ENCODE measurements at regions not wholly inside any gene's neighbourhood (a gene's known extent, or its start where the extent isn't known, plus 50 kb on each side); places are given as distances from the start of the nearest gene placed in this dataset.

DNA sequence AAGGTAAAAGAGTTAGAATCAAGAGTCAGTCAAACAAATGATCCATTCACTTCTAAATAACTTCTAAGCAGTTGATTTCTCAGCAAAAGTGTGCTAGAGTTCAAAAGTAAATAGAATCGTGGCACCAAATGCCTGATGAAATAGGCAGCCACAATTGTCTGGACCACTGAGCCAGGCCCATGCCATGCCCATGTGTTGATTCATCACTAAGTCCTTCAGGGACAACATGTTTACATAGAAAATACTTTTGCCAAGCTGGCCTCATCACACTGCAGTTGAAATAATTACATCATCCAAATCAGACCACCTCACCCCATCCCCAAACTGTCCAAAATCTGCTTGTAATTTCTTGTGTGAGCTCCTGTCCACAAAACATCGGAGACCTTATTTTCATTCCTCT lies 216.3 kb downstream of the IGSF11 start:
- no peaks in the 10 kb centered on the region for H3K4me1 ChIP-seq (ENCODE audit: control insufficient read depth in 2 of 2, insufficient read depth in 1 of 2, low read depth in 1 of 2, low read length in 2 of 2)
- H2BK120ac ChIP-seq (ENCODE audit: low read depth, low read length), result no peak overlapping the region
- no peak overlapping the region for H3K14ac ChIP-seq (ENCODE audit: low read length)
- no CpG with 5 or more reads among the region's 2 CpGs for WGBS, 2 donors (ENCODE audit: extremely low coverage in 2 of 2, insufficient read length in 2 of 2, insufficient replicate concordance in 1 of 2)
- no peaks in the 10 kb centered on the region for H3K9me3 ChIP-seq (replicated peaks in 1 of 2; ENCODE audit: control insufficient read depth in 2 of 2, insufficient read depth in 1 of 2, low read depth in 1 of 2, low read length in 2 of 2)
- H3K18ac ChIP-seq (ENCODE audit: low read length), result no peak overlapping the region
- H3K4ac ChIP-seq (ENCODE audit: low read length), result no peak overlapping the region
- no peak overlapping the region for H2BK12ac ChIP-seq (ENCODE audit: low read length)
- no peaks in the 10 kb centered on the region for H3K27me3 ChIP-seq (ENCODE audit: control insufficient read depth in 3 of 3, insufficient read depth in 3 of 3, low read depth in 1 of 3, low read length in 3 of 3)
- H3K36me3 ChIP-seq (replicated peaks in 1 of 2; ENCODE audit: control insufficient read depth in 2 of 2, insufficient read depth in 2 of 2, low read length in 2 of 2), result no peaks in the 10 kb centered on the region
- no peak overlapping the region for H3K9ac ChIP-seq (ENCODE audit: low read depth, low read length, poor library complexity)
- H3K79me1 ChIP-seq (ENCODE audit: low read depth, low read length), result no peaks in the 10 kb centered on the region
- H4K91ac ChIP-seq (ENCODE audit: low read depth, low read length, poor library complexity), result no peak overlapping the region
- H2AFZ ChIP-seq (ENCODE audit: low read length), result no peak overlapping the region
- H2AK5ac ChIP-seq (ENCODE audit: low read depth, low read length), result no peak overlapping the region
- no peak overlapping the region for H3K27ac ChIP-seq (replicated peaks; ENCODE audit: low read length)
- no peak overlapping the region for H3K4me3 ChIP-seq (ENCODE audit: low read length in 2 of 2)
- H4K8ac ChIP-seq (ENCODE audit: low read depth, low read length), result no peak overlapping the region
- no peak overlapping the region for H2BK15ac ChIP-seq (ENCODE audit: low read length)
- no peak overlapping the region for H3K4me2 ChIP-seq (ENCODE audit: insufficient read depth, low read length, poor library complexity, severe bottlenecking)
- DNase-seq (ENCODE audit: low spot score), result no peak
- H3K23ac ChIP-seq (ENCODE audit: low read depth, low read length, poor library complexity), result no peak overlapping the region
- H2BK5ac ChIP-seq (ENCODE audit: low read length), result no peak overlapping the region

DNA sequence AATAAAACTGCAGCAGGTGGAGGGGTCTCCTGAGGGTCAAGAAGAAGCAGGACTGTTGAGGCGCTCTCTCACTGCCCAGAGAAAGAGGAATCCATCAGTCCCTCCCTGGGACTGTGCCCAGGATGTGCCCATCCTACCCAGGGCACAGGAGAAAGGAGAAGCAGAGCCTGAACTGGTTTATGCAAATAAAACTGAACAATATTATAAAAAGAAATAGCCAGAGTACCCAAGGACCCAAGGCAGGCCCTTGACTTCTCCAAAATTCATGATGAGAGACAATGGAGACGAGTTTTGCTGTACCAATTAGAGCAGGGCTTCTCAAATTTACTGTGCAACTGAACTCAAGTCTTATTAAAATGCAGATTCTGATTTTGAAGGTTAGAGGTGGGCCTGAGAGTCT lies 211.0 kb downstream of the IGSF11 start:
- Histone ChIP-seq H3K4me1 (ENCODE audit: control insufficient read depth in 2 of 2, insufficient read depth in 1 of 2, low read depth in 1 of 2, low read length in 2 of 2) (peaks cover 0 to 2% of the 10 kb centered on the region in 2 donors), H3K23ac (ENCODE audit: low read depth, low read length, poor library complexity) (no peak overlapping the region), H2BK120ac (ENCODE audit: low read depth, low read length) (no peak overlapping the region), H2BK12ac (ENCODE audit: low read length) (no peak overlapping the region), H3K9me3 (replicated peaks in 1 of 2; ENCODE audit: control insufficient read depth in 2 of 2, insufficient read depth in 1 of 2, low read depth in 1 of 2, low read length in 2 of 2) (no peaks in the 10 kb centered on the region), H4K8ac (ENCODE audit: low read depth, low read length) (no peak overlapping the region), H3K4ac (ENCODE audit: low read length) (no peak overlapping the region), H2BK15ac (ENCODE audit: low read length) (no peak overlapping the region), H3K4me3 (ENCODE audit: low read length in 2 of 2) (no peak overlapping the region), H3K79me1 (ENCODE audit: low read depth, low read length) (no peaks in the 10 kb centered on the region), H3K36me3 (replicated peaks in 1 of 2; ENCODE audit: control insufficient read depth in 2 of 2, insufficient read depth in 2 of 2, low read length in 2 of 2) (no peaks in the 10 kb centered on the region), H3K14ac (ENCODE audit: low read length) (no peak overlapping the region), H4K91ac (ENCODE audit: low read depth, low read length, poor library complexity) (no peak overlapping the region), H3K27ac (replicated peaks; ENCODE audit: low read length) (no peak overlapping the region), H2BK5ac (ENCODE audit: low read length) (no peak overlapping the region), H2AK5ac (ENCODE audit: low read depth, low read length) (no peak overlapping the region), H3K4me2 (ENCODE audit: insufficient read depth, low read length, poor library complexity, severe bottlenecking) (no peak overlapping the region), H3K9ac (ENCODE audit: low read depth, low read length, poor library complexity) (no peak overlapping the region), H3K27me3 (ENCODE audit: control insufficient read depth in 3 of 3, insufficient read depth in 3 of 3, low read depth in 1 of 3, low read length in 3 of 3) (no peaks in the 10 kb centered on the region), H2AFZ (ENCODE audit: low read length) (no peak overlapping the region), H3K18ac (ENCODE audit: low read length) (no peak overlapping the region)
- WGBS, 2 donors (ENCODE audit: extremely low coverage in 2 of 2, insufficient read length in 2 of 2, insufficient replicate concordance in 1 of 2), result no CpG with 5 or more reads among the region's 2 CpGs
- DNase-seq (ENCODE audit: low spot score), result no peak

DNA sequence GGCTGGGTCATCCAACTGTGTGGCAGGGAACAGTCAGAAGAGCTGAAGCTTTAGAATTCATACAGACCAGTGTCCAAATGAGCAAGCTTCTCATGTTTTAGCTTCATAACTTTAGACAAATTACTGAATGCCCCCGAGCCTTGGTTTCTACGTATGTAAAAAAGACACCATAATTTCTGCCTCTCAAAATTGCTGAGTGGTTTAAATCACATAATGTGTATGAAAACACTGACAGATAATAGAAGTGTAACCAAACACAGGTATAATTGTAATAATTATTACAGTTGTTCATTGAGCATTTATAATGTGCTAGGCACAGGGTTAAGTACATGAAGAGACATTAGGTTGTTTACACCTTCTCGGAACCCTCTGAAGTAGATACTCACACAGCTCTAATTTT lies 207.2 kb downstream of the IGSF11 start:
- no peaks in the 10 kb centered on the region for H3K27me3 ChIP-seq (ENCODE audit: control insufficient read depth in 3 of 3, insufficient read depth in 3 of 3, low read depth in 1 of 3, low read length in 3 of 3)
- WGBS, 2 donors (ENCODE audit: extremely low coverage in 2 of 2, insufficient read length in 2 of 2, insufficient replicate concordance in 1 of 2), result no CpG with 5 or more reads among the region's 3 CpGs

DNA sequence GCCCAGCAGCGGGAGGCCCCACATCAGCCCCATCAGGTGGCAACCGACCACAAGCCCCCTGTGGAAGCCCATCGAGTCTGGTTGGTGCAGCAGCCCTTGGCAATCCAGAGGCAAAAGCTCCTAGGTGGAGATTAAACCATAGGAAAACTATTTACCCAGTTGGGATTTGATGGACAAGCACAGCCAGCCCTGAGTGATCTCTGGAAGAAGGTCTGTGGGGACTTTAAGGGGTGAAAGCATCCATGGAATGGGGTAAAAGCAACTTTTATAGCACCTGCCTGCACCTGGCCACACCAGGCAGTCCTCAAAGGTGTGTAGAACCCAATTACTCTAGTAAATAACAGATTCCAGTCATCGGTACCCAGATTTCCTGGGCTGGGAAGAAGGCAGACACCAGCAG lies 206.3 kb downstream of the IGSF11 start:
- DNase-seq (ENCODE audit: low spot score), result no peak
- H2BK15ac ChIP-seq (ENCODE audit: low read length), result no peak overlapping the region
- no peak overlapping the region for H2BK12ac ChIP-seq (ENCODE audit: low read length)
- H3K9ac ChIP-seq (ENCODE audit: low read depth, low read length, poor library complexity), result no peak overlapping the region
- H3K14ac ChIP-seq (ENCODE audit: low read length), result no peak overlapping the region
- no peak overlapping the region for H3K23ac ChIP-seq (ENCODE audit: low read depth, low read length, poor library complexity)
- peaks cover 0 to 2% of the 10 kb centered on the region in 2 donors for H3K4me1 ChIP-seq (ENCODE audit: control insufficient read depth in 2 of 2, insufficient read depth in 1 of 2, low read depth in 1 of 2, low read length in 2 of 2)
- H3K27ac ChIP-seq (replicated peaks; ENCODE audit: low read length), result no peak overlapping the region
- H3K27me3 ChIP-seq (ENCODE audit: control insufficient read depth in 3 of 3, insufficient read depth in 3 of 3, low read depth in 1 of 3, low read length in 3 of 3), result no peaks in the 10 kb centered on the region
- WGBS, 2 donors (ENCODE audit: extremely low coverage in 2 of 2, insufficient read length in 2 of 2, insufficient replicate concordance in 1 of 2), result no CpG with 5 or more reads among the region's 4 CpGs
- H2AFZ ChIP-seq (ENCODE audit: low read length), result no peak overlapping the region
- no peak overlapping the region for H2BK5ac ChIP-seq (ENCODE audit: low read length)
- no peak overlapping the region for H3K4me3 ChIP-seq (ENCODE audit: low read length in 2 of 2)
- no peaks in the 10 kb centered on the region for H3K9me3 ChIP-seq (replicated peaks in 1 of 2; ENCODE audit: control insufficient read depth in 2 of 2, insufficient read depth in 1 of 2, low read depth in 1 of 2, low read length in 2 of 2)
- no peak overlapping the region for H3K4ac ChIP-seq (ENCODE audit: low read length)
- no peak overlapping the region for H2AK5ac ChIP-seq (ENCODE audit: low read depth, low read length)
- no peaks in the 10 kb centered on the region for H3K36me3 ChIP-seq (replicated peaks in 1 of 2; ENCODE audit: control insufficient read depth in 2 of 2, insufficient read depth in 2 of 2, low read length in 2 of 2)
- no peak overlapping the region for H3K4me2 ChIP-seq (ENCODE audit: insufficient read depth, low read length, poor library complexity, severe bottlenecking)
- no peak overlapping the region for H2BK120ac ChIP-seq (ENCODE audit: low read depth, low read length)
- H3K18ac ChIP-seq (ENCODE audit: low read length), result peak overlapping the region; percentile 30
- no peak overlapping the region for H4K91ac ChIP-seq (ENCODE audit: low read depth, low read length, poor library complexity)
- H4K8ac ChIP-seq (ENCODE audit: low read depth, low read length), result no peak overlapping the region
- no peaks in the 10 kb centered on the region for H3K79me1 ChIP-seq (ENCODE audit: low read depth, low read length)

More for the DNA sequence above, 207.2 kb downstream of the IGSF11 start:
- H3K23ac ChIP-seq (ENCODE audit: low read depth, low read length, poor library complexity), result no peak overlapping the region
- H2BK12ac ChIP-seq (ENCODE audit: low read length), result no peak overlapping the region
- H3K4me2 ChIP-seq (ENCODE audit: insufficient read depth, low read length, poor library complexity, severe bottlenecking), result no peak overlapping the region
- H3K9ac ChIP-seq (ENCODE audit: low read depth, low read length, poor library complexity), result no peak overlapping the region
- no peaks in the 10 kb centered on the region for H3K9me3 ChIP-seq (replicated peaks in 1 of 2; ENCODE audit: control insufficient read depth in 2 of 2, insufficient read depth in 1 of 2, low read depth in 1 of 2, low read length in 2 of 2)
- H2BK15ac ChIP-seq (ENCODE audit: low read length), result no peak overlapping the region
- no peak overlapping the region for H2AK5ac ChIP-seq (ENCODE audit: low read depth, low read length)
- no peak overlapping the region for H4K91ac ChIP-seq (ENCODE audit: low read depth, low read length, poor library complexity)
- no peaks in the 10 kb centered on the region for H3K79me1 ChIP-seq (ENCODE audit: low read depth, low read length)
- H3K27ac ChIP-seq (replicated peaks; ENCODE audit: low read length), result no peak overlapping the region
- no peak overlapping the region for H3K4ac ChIP-seq (ENCODE audit: low read length)
- peaks cover 0 to 2% of the 10 kb centered on the region in 2 donors for H3K4me1 ChIP-seq (ENCODE audit: control insufficient read depth in 2 of 2, insufficient read depth in 1 of 2, low read depth in 1 of 2, low read length in 2 of 2)
- no peaks in the 10 kb centered on the region for H3K36me3 ChIP-seq (replicated peaks in 1 of 2; ENCODE audit: control insufficient read depth in 2 of 2, insufficient read depth in 2 of 2, low read length in 2 of 2)
- H3K14ac ChIP-seq (ENCODE audit: low read length), result no peak overlapping the region
- H2BK120ac ChIP-seq (ENCODE audit: low read depth, low read length), result no peak overlapping the region
- no peak overlapping the region for H2BK5ac ChIP-seq (ENCODE audit: low read length)
- H2AFZ ChIP-seq (ENCODE audit: low read length), result no peak overlapping the region
- DNase-seq (ENCODE audit: low spot score), result no peak
- H3K4me3 ChIP-seq (ENCODE audit: low read length in 2 of 2), result no peak overlapping the region
- H4K8ac ChIP-seq (ENCODE audit: low read depth, low read length), result no peak overlapping the region
- H3K18ac ChIP-seq (ENCODE audit: low read length), result no peak overlapping the region

Measured in neuronal stem cell (in vitro differentiated cells).